Tibial nerve (tissue), 4 donors: ENCODE measurements at regions not wholly inside any gene's neighbourhood (a gene's known extent, or its start where the extent isn't known, plus 50 kb on each side); places are given as distances from the start of the nearest gene placed in this dataset.

Experiments used
- DNase-seq, 2 donors: peaks; one replicate each; pipeline ENCODE4 v3.0.0-alpha.2; 2019; ENCODE audit warnings: low spot score in 2 of 2
- H3K27ac ChIP-seq, 4 donors: fragments of 200-600 bp; sonication (generic) in 3 of 4; one replicate each; pipeline ENCODE4 v1.5.1; 2017 to 2019; ENCODE audit warnings: mild to moderate bottlenecking in 1 of 4
- H3K27me3 ChIP-seq, 2 donors: fragments of 200-600 bp; sonication (generic) in 1 of 2; one replicate each; pipeline versions ENCODE4 v1.5.1 to v1.6.0; 2017 to 2019
- H3K36me3 ChIP-seq, 3 donors: fragments of 200-600 bp; sonication (generic); one replicate each; pipeline ENCODE4 v1.5.1; 2018 to 2019
- H3K4me1 ChIP-seq, 4 donors: fragments of 200-600 bp; sonication (generic) in 3 of 4; one replicate each; pipeline ENCODE4 v1.5.1; 2017 to 2019
- H3K4me3 ChIP-seq, 4 donors: fragments of 200-600 bp; sonication (generic) in 3 of 4; one replicate each; pipeline ENCODE4 v1.5.1; 2017 to 2019; ENCODE audit warnings: mild to moderate bottlenecking in 1 of 4, moderate library complexity in 1 of 4
- H3K9me3 ChIP-seq, 4 donors: fragments of 200-600 bp; sonication (generic) in 3 of 4; one replicate each; pipeline ENCODE4 v1.5.1; 2017 to 2019
- EP300 ChIP-seq, 2 donors: sonication (generic); formaldehyde crosslinking; IDR thresholded peaks; one replicate each; pipeline ENCODE4 v1.6.1; 2017; ENCODE audit warnings: antibody characterized with exemption in 2 of 2, mild to moderate bottlenecking in 1 of 2
- POLR2A ChIP-seq, 2 donors: fragments of 450-650 bp; IDR thresholded peaks; one replicate each; pipeline ENCODE4 v1.6.1; 2017; ENCODE audit warnings: antibody characterized with exemption in 2 of 2, mild to moderate bottlenecking in 2 of 2, moderate library complexity in 2 of 2
- WGBS, 2 donors: methylation state at CpG; one replicate each; pipeline ENCODE4 v1.1.5; 2018; 5-methylcytosine and 5-hydroxymethylcytosine counted together
- TF ChIP-seq, protein P1 (sequence below), 5 experiments: fragments of 200-600 bp in 3 of 5; fragments of 450-650 bp in 2 of 5; sonication (generic) in 3 of 5; IDR thresholded peaks; one replicate each; pipeline ENCODE4 v1.5.1; 2016 to 2019; ENCODE audit warnings: antibody characterized with exemption in 5 of 5, mild to moderate bottlenecking in 3 of 5, moderate library complexity in 2 of 5

DNA sequence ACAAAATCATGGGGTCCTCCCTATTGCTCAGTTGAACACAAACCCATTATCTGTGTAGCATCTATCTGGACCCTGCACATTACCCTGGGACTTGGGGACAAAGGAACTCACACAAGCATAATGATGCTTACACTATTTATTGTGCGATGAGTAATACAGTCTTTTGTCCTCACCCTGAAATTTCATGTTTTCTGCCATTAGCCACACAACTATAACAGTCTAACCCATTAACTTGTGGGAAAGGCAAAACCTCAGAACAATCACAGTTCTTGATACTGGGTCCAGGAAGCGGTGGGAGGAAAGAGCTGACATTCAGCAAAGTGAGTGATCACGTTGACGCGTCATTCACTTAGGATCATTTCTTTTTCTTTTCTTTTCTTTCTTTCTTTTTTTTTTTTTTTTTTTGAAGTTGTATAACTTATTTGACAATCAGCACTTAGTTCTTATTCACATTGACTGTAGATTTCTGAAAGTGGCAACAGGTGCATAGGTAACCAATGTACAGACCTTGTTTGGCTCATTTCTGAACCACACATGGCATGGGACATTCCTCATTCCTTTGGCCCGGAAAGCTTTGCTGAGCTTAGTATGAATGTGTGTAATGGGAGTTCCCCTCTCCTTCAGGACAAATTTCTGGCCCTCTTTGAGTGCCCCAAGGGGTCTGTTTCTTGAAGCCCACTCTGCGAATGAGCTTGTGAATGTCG is 94.8 kb upstream of the CNKSR3 start:
- Histone ChIP-seq H3K9me3 (no peaks in the 10 kb centered on the region), H3K4me1 (peaks cover 0 to 9% (median 0%) of the 10 kb centered on the region in 4 donors), H3K36me3 (no peaks in the 10 kb centered on the region), H3K27me3 (no peaks in the 10 kb centered on the region), H3K27ac (peak overlapping the region in 2 of 4 donors; percentile 73 to 89), H3K4me3 (no peak overlapping the region)
- TF ChIP-seq, protein P1, sequence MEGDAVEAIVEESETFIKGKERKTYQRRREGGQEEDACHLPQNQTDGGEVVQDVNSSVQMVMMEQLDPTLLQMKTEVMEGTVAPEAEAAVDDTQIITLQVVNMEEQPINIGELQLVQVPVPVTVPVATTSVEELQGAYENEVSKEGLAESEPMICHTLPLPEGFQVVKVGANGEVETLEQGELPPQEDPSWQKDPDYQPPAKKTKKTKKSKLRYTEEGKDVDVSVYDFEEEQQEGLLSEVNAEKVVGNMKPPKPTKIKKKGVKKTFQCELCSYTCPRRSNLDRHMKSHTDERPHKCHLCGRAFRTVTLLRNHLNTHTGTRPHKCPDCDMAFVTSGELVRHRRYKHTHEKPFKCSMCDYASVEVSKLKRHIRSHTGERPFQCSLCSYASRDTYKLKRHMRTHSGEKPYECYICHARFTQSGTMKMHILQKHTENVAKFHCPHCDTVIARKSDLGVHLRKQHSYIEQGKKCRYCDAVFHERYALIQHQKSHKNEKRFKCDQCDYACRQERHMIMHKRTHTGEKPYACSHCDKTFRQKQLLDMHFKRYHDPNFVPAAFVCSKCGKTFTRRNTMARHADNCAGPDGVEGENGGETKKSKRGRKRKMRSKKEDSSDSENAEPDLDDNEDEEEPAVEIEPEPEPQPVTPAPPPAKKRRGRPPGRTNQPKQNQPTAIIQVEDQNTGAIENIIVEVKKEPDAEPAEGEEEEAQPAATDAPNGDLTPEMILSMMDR (IDR thresholded peaks at IDR 0.05): no peak
- TF ChIP-seq POLR2A (IDR thresholded peaks at IDR 0.05) (no peak), EP300 (IDR thresholded peaks at IDR 0.05) (peak in 1 of 2 donors; percentile 34)
- DNase-seq: no peak
- 54 to 60% methylated on average over 8 of the region's 8 CpGs for WGBS, 2 donors

DNA sequence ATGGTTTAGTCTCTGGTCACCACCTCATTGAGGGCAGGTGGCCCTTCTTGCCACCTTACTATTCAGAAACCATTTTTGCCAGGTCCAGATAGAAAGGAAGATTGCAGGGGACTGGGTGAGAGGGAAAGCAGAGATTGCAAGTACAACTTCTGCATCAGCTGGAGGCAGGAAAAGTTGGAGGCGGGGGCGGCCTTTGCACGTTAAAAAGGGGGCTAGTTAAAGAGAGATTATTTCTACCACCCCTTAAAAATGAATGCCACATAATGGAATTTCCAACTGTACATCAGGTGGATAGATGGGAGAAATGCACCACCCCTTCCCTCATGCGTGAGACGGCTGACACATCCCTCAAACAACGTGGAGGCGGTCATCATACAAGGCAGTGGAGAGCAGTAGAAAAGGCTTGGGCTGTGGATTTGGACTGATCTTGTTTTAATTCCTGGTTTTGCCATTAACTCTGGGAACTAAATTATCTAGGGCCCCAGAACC is 95.4 kb upstream of the CNKSR3 start:
- no peak for DNase-seq
- no peaks in the 10 kb centered on the region for H3K27me3 ChIP-seq
- 83 to 87% methylated on average over 7 of the region's 7 CpGs for WGBS, 2 donors
- H3K9me3 ChIP-seq: no peaks in the 10 kb centered on the region
- no peak overlapping the region for H3K4me3 ChIP-seq
- H3K36me3 ChIP-seq: no peaks in the 10 kb centered on the region
- H3K27ac ChIP-seq: peak overlapping the region in 2 of 4 donors; percentile 73 to 89
- TF ChIP-seq EP300 (IDR thresholded peaks at IDR 0.05) (no peak), POLR2A (IDR thresholded peaks at IDR 0.05) (no peak)
- TF ChIP-seq, protein P1 (IDR thresholded peaks at IDR 0.05): no peak
- H3K4me1 ChIP-seq: peaks cover 0 to 9% (median 0%) of the 10 kb centered on the region in 4 donors

DNA sequence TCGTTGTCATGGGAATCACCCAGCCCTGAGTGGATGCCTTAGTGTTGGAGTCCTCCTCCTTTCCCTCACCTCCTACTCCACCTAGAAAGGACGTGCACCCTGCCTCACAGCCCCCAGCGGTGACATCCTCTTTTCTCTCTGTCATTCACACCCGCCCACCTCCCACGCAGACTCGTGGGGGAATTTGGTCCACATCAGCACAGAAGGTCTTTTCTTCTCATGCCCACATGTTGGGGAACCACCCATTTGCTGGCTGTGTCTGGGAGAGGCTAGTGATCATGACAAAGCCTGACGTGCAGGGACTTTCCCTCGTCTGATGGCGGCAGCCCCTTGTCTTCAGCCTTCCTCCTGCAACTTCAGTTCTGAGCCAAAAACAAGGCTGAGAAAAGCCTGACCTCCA is 96.0 kb upstream of the CNKSR3 start:
- Histone ChIP-seq H3K27me3 (no peaks in the 10 kb centered on the region), H3K4me3 (no peak overlapping the region), H3K27ac (peak overlapping the region in 2 of 4 donors; percentile 73 to 89), H3K9me3 (no peaks in the 10 kb centered on the region), H3K36me3 (no peaks in the 10 kb centered on the region), H3K4me1 (peaks cover 0 to 9% (median 0%) of the 10 kb centered on the region in 4 donors)
- TF ChIP-seq POLR2A (IDR thresholded peaks at IDR 0.05): no peak
- TF ChIP-seq EP300 (IDR thresholded peaks at IDR 0.05): peak in 1 of 2 donors; percentile 41
- DNase-seq: no peak
- WGBS, 2 donors: 42 to 49% methylated on average over 9 of the region's 9 CpGs

DNA sequence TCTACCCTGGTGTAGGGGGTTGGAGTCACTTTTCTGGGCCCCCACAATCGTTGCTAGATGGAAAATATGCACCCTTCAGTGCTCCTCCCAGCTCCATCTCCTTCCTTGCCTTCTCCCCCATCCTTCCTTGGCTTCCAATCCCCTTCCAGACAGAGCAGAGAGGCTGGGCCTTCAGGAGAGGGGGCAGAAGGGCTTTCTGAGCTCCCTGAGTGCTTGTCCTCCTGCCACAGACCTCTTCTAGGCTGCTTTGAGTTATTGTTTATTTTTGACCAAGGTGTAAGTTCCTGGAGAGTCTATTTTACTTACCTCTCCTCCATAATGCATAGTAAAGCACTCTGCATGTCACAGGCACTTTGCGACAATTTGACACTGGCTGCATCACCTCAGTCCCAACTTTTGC is 96.4 kb upstream of the CNKSR3 start:
- 52 to 55% methylated on average over 2 of the region's 2 CpGs for WGBS, 2 donors
- DNase-seq: no peak

DNA sequence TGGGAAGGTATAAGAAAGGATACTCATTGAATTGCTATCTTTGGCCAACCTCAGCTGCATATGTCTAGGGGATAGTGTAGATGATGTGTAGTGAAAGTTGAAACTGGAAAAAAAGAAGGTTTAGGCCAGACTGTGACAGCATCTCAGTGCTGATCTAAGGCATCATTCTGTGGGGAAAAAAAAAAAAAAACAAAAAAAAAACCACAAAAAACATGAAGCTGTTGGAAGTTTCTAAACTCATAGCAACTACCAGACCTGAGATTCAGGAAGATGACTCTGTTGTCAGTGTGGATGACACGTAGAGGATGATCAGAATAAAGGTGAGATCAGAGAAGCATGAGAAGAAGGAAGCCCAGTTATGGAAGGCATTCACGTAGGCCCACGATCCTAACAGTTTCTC is 100.8 kb upstream of the CNKSR3 start:
- 92 to 94% methylated on average over 3 of the region's 3 CpGs for WGBS, 2 donors
- Histone ChIP-seq H3K27ac (no peak overlapping the region), H3K36me3 (no peaks in the 10 kb centered on the region), H3K9me3 (no peaks in the 10 kb centered on the region), H3K4me1 (peaks cover 0 to 11% (median 0%) of the 10 kb centered on the region in 4 donors), H3K27me3 (no peaks in the 10 kb centered on the region), H3K4me3 (no peak overlapping the region)
- TF ChIP-seq, protein P1 (IDR thresholded peaks at IDR 0.05): no peak
- TF ChIP-seq EP300 (IDR thresholded peaks at IDR 0.05): no peak
- no peak for TF ChIP-seq POLR2A (IDR thresholded peaks at IDR 0.05)
- no peak for DNase-seq

More for the DNA sequence above, 96.4 kb upstream of the CNKSR3 start:
- H3K9me3 ChIP-seq: no peaks in the 10 kb centered on the region
- TF ChIP-seq, protein P1 (IDR thresholded peaks at IDR 0.05): no peak
- TF ChIP-seq POLR2A (IDR thresholded peaks at IDR 0.05) (no peak), EP300 (IDR thresholded peaks at IDR 0.05) (no peak)
- H3K4me3 ChIP-seq: no peak overlapping the region
- H3K4me1 ChIP-seq: peaks cover 0 to 9% (median 0%) of the 10 kb centered on the region in 4 donors
- H3K27ac ChIP-seq: peak overlapping the region in 2 of 4 donors; percentile 73 to 89
- H3K27me3 ChIP-seq: no peaks in the 10 kb centered on the region
- H3K36me3 ChIP-seq: no peaks in the 10 kb centered on the region
